Colonic mucosa (tissue), 4 donors: ENCODE measurements at regions not wholly inside any gene's neighbourhood (a gene's known extent, or its start where the extent isn't known, plus 50 kb on each side); places are given as distances from the start of the nearest gene placed in this dataset.

Experiments
- DNase-seq: peaks from one replicate; pipeline ENCODE4 v3.0.0-alpha.2; 2020
- H3K27ac ChIP-seq: fragments of 200-600 bp; one replicate; pipeline ENCODE4 v1.8.0; 2021
- H3K27me3 ChIP-seq: fragments of 200-600 bp; one replicate; pipeline ENCODE4 v1.8.0; 2021
- H3K36me3 ChIP-seq: fragments of 200-600 bp; one replicate; pipeline ENCODE4 v1.8.0; 2021
- H3K4me1 ChIP-seq: fragments of 200-600 bp; one replicate; pipeline ENCODE4 v1.8.0; 2021; ENCODE audit warnings: mild to moderate bottlenecking
- H3K4me3 ChIP-seq: fragments of 200-600 bp; one replicate; pipeline ENCODE4 v1.8.0; 2021
- H3K9ac ChIP-seq, 2 donors: one replicate each; pipeline ENCODE4 v1.7.0; 2013; ENCODE audit warnings: control low read depth in 2 of 2, low read depth in 2 of 2, low read length in 2 of 2
- H3K9me3 ChIP-seq: fragments of 200-600 bp; one replicate; pipeline ENCODE4 v1.8.0; 2021
- CTCF ChIP-seq: fragments of 200-600 bp; IDR thresholded peaks from one replicate; pipeline ENCODE4 v1.8.0; 2022; ENCODE audit warnings: antibody characterized with exemption, mild to moderate bottlenecking
- intact Hi-C: fragments of 100-400 bp; cut with DNase I; formaldehyde crosslinking; loops from one replicate; pipeline ENCODE4 v1.14.1; 2022
- donor health status: healthy.
- donor health status: DM: no; HTN: no; CAD: no.
- donor health status: DM: no; HTN: no; CAD: no.

GRCh38 chr13:107324416-107325204 is 756.7 kb upstream of the ARGLU1 start:
- Histone ChIP-seq H3K9ac (no peak overlapping the region), H3K36me3 (no peaks in the 10 kb centered on the region), H3K9me3 (no peaks in the 10 kb centered on the region), H3K27ac (no peak overlapping the region), H3K4me3 (no peak overlapping the region), H3K27me3 (no peaks in the 10 kb centered on the region), H3K4me1 (no peaks in the 10 kb centered on the region)
- intact Hi-C loops = no loop called here
- no peak for DNase-seq
- TF ChIP-seq CTCF = no peak

GRCh38 chr13:107322228-107322627 is 754.3 kb upstream of the ARGLU1 start:
- Histone ChIP-seq H3K4me1 (no peaks in the 10 kb centered on the region), H3K4me3 (no peak overlapping the region), H3K27ac (no peak overlapping the region), H3K9me3 (no peaks in the 10 kb centered on the region), H3K27me3 (no peaks in the 10 kb centered on the region), H3K9ac (no peak overlapping the region), H3K36me3 (no peaks in the 10 kb centered on the region)
- no peak for TF ChIP-seq CTCF
- no peak for DNase-seq
- intact Hi-C loops = no loop called here

GRCh38 chr13:107305178-107305577 is 737.2 kb upstream of the ARGLU1 start:
- Histone ChIP-seq H3K27me3 (no peaks in the 10 kb centered on the region), H3K4me1 (no peaks in the 10 kb centered on the region), H3K36me3 (no peaks in the 10 kb centered on the region), H3K9ac (no peak overlapping the region), H3K4me3 (no peak overlapping the region), H3K27ac (no peak overlapping the region), H3K9me3 (no peaks in the 10 kb centered on the region)
- DNase-seq = no peak
- intact Hi-C loops = no loop called here
- TF ChIP-seq CTCF = no peak

GRCh38 chr13:107301724-107302374 is 733.9 kb upstream of the ARGLU1 start:
- Histone ChIP-seq H3K4me3 (no peak overlapping the region), H3K27me3 (no peaks in the 10 kb centered on the region), H3K36me3 (no peaks in the 10 kb centered on the region), H3K9me3 (no peaks in the 10 kb centered on the region), H3K9ac (no peak overlapping the region), H3K4me1 (no peaks in the 10 kb centered on the region), H3K27ac (no peak overlapping the region)
- TF ChIP-seq CTCF = no peak
- intact Hi-C loops = no loop called here
- no peak for DNase-seq

GRCh38 chr13:107299717-107300116 is 731.8 kb upstream of the ARGLU1 start:
- H3K9me3 ChIP-seq = no peaks in the 10 kb centered on the region
- TF ChIP-seq CTCF = no peak
- H3K27ac ChIP-seq = no peak overlapping the region
- H3K9ac ChIP-seq = no peak overlapping the region
- no peaks in the 10 kb centered on the region for H3K27me3 ChIP-seq
- no peaks in the 10 kb centered on the region for H3K4me1 ChIP-seq
- DNase-seq = no peak
- H3K36me3 ChIP-seq = no peaks in the 10 kb centered on the region
- intact Hi-C loops = no loop called here
- no peak overlapping the region for H3K4me3 ChIP-seq
